HG03045 (cell line): ENCODE measurements at regions not wholly inside any gene's neighbourhood (a gene's known extent, or its start where the extent isn't known, plus 50 kb on each side); places are given as distances from the start of the nearest gene placed in this dataset.

Experiments
- ATAC-seq: cut with Tn5 transposase; IDR thresholded peaks from one replicate; pipeline ENCODE4 v1.9.1; 2021; ENCODE audit warnings: mild to moderate bottlenecking, moderate library complexity; ENCODE audit not compliant: unreplicated experiment

DNA sequence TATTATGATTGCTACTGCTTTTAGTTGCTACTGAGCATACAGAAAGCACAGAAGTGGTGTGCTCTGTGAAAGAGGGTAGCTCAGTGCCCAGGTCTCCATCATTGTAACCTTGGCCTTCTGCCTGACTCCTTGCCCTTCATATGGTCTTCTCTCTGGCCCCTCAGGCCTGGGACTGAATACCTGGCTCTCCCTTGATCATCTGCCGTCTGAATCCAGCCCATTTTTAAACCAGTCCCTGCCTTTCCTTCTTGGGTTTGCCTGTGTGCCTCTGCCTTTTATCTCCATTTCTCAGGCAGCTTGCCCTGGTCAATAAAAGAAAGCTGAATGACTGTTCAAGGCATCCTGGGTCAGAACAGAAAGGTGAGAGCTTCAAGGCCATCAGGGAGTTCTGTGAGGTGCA is 109.1 kb upstream of the ZNF438 start:
- no peak for ATAC-seq

DNA sequence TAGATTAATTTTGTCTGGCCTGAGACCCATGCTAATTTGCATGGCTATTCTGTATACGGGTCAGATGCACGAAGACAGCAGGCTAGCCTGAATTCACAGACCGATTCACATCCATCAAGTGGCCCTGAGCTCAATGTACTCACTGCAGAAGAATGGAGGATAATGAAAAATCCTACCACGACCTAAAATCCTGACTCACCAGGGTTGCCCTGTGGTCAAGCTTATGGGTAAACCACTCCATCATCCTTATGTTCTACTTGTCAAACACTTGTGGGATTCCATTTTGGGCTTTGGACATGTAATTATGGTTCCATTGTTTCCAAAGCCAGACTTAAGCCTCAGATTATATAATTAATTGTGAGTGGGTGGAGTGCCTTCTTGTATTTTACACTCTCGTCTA is 110.4 kb upstream of the ZNF438 start:
- no peak for ATAC-seq

DNA sequence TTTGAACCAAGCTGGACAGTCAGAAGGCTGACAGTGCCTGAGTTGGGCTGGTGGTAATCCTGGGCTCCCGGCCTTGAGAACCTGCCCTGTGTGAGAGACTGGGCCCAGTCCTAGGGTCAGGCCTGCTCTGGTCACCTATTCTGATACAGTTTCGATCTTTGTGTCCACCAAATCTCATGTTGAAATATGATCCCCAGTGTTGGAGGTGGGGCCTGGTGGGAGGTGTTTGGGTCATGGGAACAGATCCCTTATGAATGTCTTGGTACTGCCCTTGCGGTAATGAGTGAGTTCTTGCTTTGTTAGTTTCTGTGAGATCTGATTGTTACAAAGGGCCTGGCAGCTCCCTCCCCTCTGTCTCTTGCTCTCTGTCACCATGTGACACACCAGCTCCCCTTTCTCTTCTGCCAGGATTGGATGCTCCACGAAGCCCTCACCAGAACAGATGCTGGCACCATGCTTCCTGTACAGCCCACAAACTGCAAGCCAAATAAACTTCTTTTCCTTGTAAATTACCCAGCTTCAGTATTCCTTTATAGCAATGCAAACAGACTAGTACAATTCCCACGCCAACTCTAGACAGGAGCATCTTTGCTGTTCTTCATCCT is 111.8 kb upstream of the ZNF438 start:
- no peak for ATAC-seq

GRCh38 chr10:31145986-31146385 is 114.3 kb upstream of the ZNF438 start:
- no peak for ATAC-seq

GRCh38 chr10:31146491-31147209 is 115.0 kb upstream of the ZNF438 start:
- no peak for ATAC-seq

DNA sequence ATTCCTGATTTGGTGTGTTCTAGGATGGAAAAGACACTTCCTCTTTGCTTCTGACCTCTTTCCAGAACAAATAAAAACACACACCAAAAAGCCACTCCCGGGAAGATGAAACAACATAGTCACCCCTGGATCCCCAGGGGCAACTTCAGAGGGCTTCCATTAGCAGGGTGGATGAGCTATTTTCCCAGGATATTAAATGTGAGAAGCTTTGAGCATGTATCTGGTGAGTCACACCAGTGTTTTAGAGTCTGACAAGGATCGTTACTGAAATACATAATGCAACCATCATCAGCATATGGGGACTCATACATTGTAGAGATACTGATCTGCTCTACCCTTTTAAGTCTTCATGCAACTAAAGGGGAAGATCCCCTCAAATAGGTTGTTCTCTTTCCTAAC is 115.5 kb upstream of the ZNF438 start:
- no peak for ATAC-seq

GRCh38 chr10:31148951-31149350 is 117.3 kb upstream of the ZNF438 start:
- no peak for ATAC-seq

- ATAC-seq = no peak
Observed at GRCh38 chr10:31149835-31150512, 118.3 kb upstream of the ZNF438 start.

- no peak for ATAC-seq
Observed at GRCh38 chr10:31151301-31151700, 119.6 kb upstream of the ZNF438 start.

GRCh38 chr10:31152421-31153135 is 120.9 kb upstream of the ZNF438 start:
- no peak for ATAC-seq

- no peak for ATAC-seq
Observed at GRCh38 chr10:31153161-31153560, 121.5 kb upstream of the ZNF438 start.

GRCh38 chr10:31153692-31154091 is 122.0 kb upstream of the ZNF438 start:
- ATAC-seq = no peak

GRCh38 chr10:31154996-31155395 is 123.3 kb upstream of the ZNF438 start:
- ATAC-seq = no peak

DNA sequence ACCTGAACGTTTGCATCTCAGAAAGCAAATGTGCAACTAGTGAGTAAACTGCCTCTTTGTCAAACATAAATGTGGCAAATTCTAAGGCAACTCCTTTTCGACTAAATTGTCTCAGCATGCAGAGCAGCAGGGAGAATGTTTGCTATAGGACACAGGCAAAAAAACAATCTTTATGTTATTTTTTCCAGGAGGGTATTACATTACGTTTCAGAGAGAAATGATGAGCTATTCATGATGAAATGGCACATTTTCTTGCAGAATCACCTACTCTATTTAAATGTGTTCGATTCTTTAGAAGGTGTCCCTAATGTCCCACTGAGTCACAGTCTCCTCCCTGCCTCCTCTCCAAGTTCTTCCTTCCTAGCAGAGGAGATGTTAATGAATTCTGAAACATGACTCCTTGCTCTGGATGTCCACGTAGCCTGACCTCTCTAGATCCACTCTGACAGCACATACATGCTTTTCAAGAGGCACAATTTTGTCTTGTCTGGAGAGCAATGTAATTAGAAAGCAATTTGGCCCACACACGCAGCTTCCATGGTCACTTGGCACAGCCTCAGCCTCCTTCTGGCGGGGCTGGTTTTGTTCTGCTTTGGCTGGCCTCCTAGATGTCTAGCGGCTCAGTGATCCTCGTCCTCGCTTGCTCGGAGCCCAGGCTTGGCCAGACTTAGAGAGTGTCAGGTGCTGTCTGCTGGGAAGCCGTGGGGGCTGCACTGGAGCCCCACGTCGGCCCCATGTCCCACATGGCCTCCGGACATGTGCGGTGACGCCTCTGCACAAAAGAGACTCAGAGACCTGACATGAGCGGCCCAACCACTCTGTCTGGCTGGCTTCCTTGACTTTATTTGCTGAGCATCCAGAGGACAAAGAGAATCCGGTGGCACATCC is 125.7 kb upstream of the ZNF438 start:
- ATAC-seq = no peak

DNA sequence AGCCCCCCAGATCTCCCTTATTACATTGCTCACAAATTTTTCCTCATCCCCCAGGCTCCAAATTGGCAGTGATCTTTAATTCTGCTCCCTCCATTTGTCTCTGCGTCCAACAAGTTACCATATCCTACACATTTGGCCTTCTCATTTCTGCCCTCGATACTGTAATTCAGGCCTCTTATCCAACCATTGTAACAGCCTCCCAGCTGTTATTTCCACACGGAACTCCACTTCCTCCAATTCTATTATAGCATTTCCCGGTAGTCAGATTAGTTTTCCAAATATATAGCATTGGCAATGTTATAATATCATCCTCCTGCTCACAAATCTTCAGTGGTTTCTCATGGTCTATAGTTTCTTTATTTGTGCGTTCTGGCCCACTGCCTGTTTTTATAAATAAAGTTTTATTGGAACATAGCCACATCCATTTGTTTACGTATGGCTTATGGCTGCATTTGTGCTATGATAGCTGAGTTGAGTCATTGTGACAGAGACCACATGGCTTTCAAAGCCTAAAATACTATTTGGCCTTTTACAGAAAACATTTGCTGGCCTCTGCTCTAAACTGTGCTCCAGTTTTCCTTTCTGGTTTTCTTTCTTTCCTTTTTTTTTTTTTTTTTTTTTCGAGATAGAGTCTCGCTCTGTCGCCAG is 126.5 kb upstream of the ZNF438 start:
- ATAC-seq = no peak

DNA sequence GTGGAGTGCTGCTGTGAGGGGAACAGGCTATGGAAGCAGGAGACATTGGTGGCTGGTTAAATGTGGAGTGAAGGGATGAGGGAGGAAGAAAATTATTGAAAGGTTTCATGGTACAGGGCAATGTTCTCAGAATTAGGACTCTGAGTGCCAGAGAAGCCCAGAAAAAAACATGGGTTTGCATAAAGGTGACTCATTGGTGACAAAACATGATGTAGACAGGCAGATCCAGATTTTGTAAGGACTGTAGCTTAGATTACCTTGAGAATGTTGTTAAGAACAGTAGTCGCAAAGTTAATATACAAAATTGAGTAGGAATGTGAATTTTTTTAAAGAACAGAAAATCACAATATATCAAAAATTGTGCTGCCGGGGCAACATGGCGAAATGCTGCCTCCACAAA is 134.9 kb upstream of the ZNF438 start:
- ATAC-seq = no peak

GRCh38 chr10:31170636-31171035 is 139.0 kb upstream of the ZNF438 start:
- ATAC-seq = no peak

DNA sequence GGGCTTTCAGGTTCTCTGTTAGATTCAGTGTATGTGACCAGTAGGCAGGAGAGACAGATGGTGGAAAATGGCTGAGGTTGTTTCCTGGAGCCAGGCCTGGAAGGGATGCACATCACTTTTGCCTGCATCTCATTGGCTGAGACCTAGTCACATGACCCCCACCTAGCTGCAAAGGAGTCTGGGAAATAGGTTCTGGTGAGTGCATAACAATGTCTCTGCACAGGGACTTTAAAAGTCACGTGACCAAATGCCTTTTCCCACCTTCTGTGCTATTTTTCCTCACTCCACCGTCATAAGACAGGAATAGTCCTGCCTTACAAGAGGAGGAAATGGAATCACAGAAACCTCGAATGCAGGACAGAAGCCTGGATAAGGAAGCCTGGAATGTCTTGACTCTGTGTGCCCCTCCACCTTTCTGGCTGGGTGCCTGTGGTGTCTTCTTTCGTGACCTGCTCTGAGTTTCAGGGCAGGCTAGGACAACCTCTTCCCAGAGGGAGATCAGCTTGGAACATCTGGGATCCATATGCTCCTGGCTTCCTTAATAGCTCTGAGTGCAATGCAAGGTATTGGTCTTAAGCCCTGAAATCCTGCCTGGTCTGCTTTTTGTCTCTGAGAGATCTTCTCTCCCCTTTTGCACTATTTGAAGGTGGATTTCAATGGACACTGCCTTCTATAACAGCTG is 139.9 kb upstream of the ZNF438 start:
- no peak for ATAC-seq

DNA sequence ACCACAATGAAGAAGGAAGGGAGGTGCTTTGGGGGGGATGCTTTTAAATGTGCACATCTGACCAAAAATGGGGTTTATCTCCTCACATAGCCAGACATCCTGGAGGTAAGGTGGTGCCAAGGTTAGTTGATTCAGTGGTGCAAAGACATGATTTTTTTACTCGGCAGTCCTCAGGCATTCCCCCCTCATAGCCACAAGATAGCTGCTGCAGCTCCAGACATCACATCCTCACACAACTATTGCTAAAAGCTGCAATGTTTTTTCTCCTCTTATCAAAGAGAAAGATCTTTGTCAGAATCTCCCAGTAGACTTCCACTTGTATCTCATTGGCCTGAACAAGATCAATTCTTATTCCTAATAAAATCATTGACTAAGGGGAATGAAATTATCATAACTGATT is 141.3 kb upstream of the ZNF438 start:
- no peak for ATAC-seq

DNA sequence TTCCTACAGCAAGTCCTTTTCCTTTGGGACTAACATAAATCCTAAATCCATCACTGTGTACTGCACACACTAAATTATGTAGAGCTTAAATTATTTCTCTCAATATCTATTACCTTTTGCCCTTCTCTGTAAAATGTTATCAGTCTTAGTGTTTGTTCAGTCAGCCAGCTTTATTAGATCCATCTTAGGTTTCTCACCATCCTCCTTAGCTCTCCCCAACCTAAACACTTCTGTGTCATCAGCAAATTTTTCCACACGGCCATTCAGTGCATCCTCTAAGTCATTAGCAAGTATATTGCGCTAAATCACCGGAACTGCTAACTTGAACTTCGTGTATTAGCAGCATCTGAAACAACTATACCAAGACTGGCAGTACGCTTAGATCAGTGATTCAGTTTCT is 142.1 kb upstream of the ZNF438 start:
- ATAC-seq = no peak
